ENCODE measurements at regions not wholly inside any gene's neighbourhood (a gene's known extent, or its start where the extent isn't known, plus 50 kb on each side); places are given as distances from the start of the nearest gene placed in this dataset.

GRCh38 chr13:47110141-47110540 is 213.3 kb upstream of the HTR2A start:
- intact Hi-C loops (cut with DNase I, micrococcal nuclease) = no loop called here
- H3K4me3 Mint-ChIP-seq = no peak overlapping the region
- H3K36me3 Mint-ChIP-seq (ENCODE audit: low read depth) = no peaks in the 10 kb centered on the region
- H3K27ac Mint-ChIP-seq = no peak overlapping the region
- peaks cover 8% of the 10 kb centered on the region for H3K4me1 Mint-ChIP-seq (ENCODE audit: low read depth)
- Histone ChIP-seq H3K9me3 (ENCODE audit: control insufficient read depth in 1 of 2, insufficient read depth in 1 of 2, low read length in 2 of 2) (no peaks in the 10 kb centered on the region), H3K4me3 (ENCODE audit: low read length) (no peak overlapping the region), H3K4me1 (ENCODE audit: insufficient read depth, low read length) (no peaks in the 10 kb centered on the region), H3K27ac (ENCODE audit: low read depth in 1 of 2, low read length in 2 of 2) (no peak overlapping the region), H3K27me3 (ENCODE audit: control insufficient read depth in 1 of 2, insufficient read depth in 2 of 2, low read length in 2 of 2) (no peaks in the 10 kb centered on the region), H3K36me3 (ENCODE audit: insufficient read depth, low read length) (no peaks in the 10 kb centered on the region)
- no peak for DNase-seq
- no peaks in the 10 kb centered on the region for H3K27me3 Mint-ChIP-seq
- CTCF ChIA-PET = no interaction called here
- POLR2A ChIA-PET = no interaction called here
- ATAC-seq (ENCODE audit: poor library complexity) = no peak
- no peaks in the 10 kb centered on the region for H3K9me3 Mint-ChIP-seq
- TF ChIP-seq, protein P1, sequence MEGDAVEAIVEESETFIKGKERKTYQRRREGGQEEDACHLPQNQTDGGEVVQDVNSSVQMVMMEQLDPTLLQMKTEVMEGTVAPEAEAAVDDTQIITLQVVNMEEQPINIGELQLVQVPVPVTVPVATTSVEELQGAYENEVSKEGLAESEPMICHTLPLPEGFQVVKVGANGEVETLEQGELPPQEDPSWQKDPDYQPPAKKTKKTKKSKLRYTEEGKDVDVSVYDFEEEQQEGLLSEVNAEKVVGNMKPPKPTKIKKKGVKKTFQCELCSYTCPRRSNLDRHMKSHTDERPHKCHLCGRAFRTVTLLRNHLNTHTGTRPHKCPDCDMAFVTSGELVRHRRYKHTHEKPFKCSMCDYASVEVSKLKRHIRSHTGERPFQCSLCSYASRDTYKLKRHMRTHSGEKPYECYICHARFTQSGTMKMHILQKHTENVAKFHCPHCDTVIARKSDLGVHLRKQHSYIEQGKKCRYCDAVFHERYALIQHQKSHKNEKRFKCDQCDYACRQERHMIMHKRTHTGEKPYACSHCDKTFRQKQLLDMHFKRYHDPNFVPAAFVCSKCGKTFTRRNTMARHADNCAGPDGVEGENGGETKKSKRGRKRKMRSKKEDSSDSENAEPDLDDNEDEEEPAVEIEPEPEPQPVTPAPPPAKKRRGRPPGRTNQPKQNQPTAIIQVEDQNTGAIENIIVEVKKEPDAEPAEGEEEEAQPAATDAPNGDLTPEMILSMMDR (IDR thresholded peaks at IDR 0.05) = no peak

DNA sequence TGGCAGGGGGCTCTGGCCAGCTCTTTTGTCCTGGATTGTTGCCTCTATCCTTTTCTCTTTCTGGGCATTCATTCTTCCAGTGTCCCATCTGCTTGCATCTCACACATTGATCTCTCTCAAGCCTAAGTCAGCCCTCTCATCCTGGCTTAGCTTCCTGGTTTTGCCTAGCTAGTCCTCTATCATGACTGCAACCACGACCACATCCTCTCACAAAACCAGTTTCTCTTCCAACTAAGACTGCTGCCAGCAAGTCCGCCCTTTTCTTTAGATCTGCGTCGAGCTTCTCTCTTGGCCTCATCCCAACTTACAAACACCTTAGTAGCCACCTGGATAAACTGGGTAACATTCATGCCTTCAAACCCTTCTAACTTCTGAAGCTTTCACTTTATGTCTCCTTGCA is 212.2 kb upstream of the HTR2A start:
- Histone ChIP-seq H3K9me3 (ENCODE audit: control insufficient read depth in 1 of 2, insufficient read depth in 1 of 2, low read length in 2 of 2) (no peaks in the 10 kb centered on the region), H3K27ac (ENCODE audit: low read depth in 1 of 2, low read length in 2 of 2) (no peak overlapping the region), H3K4me1 (ENCODE audit: insufficient read depth, low read length) (no peaks in the 10 kb centered on the region), H3K4me3 (ENCODE audit: low read length) (no peak overlapping the region), H3K27me3 (ENCODE audit: control insufficient read depth in 1 of 2, insufficient read depth in 2 of 2, low read length in 2 of 2) (no peaks in the 10 kb centered on the region), H3K36me3 (ENCODE audit: insufficient read depth, low read length) (no peaks in the 10 kb centered on the region)
- Mint-ChIP-seq H3K4me1 (ENCODE audit: low read depth) (peaks cover 8% of the 10 kb centered on the region), H3K27me3 (no peaks in the 10 kb centered on the region), H3K4me3 (peak overlapping the region; percentile 1), H3K36me3 (ENCODE audit: low read depth) (no peaks in the 10 kb centered on the region), H3K27ac (no peak overlapping the region), H3K9me3 (no peaks in the 10 kb centered on the region)
- ChIA-PET CTCF (no interaction called here), POLR2A (no interaction called here)
- DNase-seq = no peak
- intact Hi-C loops (cut with DNase I, micrococcal nuclease) = no loop called here
- TF ChIP-seq, protein P1 (IDR thresholded peaks at IDR 0.05) = no peak
- no peak for ATAC-seq (ENCODE audit: poor library complexity)

DNA sequence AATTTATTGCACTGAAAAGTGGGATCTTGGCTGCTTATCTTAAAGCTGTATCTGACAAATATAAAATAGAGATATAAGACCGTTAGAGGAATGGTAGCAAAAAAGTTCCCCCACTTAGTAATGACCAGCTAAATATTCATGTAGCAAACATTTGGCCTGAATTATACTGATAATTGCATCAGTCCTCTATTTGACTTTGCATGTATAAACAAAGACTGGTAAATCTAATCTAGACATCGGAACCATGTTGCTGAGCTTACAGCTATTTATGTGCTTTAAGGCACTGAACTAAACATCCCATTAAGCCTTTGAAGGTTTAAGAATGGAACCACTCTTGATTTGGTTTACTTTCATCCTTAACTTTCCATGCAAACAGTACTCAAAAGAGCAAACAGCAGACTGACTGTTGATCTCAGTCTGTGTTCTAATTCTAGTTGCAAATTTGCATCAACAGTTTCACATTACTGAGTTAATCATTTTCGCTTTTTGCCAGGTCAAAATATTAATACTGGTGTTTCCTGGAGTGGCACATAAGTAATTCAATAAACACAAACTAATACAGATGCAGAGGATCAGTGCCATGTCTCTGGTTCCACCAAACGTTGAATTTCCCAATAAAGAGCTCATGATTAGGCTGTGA is 203.5 kb upstream of the HTR2A start:
- ChIA-PET POLR2A (no interaction called here), CTCF (no interaction called here)
- Histone ChIP-seq H3K36me3 (ENCODE audit: insufficient read depth, low read length) (no peaks in the 10 kb centered on the region), H3K4me3 (ENCODE audit: low read length) (no peak overlapping the region), H3K4me1 (ENCODE audit: insufficient read depth, low read length) (no peaks in the 10 kb centered on the region), H3K9me3 (ENCODE audit: control insufficient read depth in 1 of 2, insufficient read depth in 1 of 2, low read length in 2 of 2) (no peaks in the 10 kb centered on the region), H3K27me3 (ENCODE audit: control insufficient read depth in 1 of 2, insufficient read depth in 2 of 2, low read length in 2 of 2) (no peaks in the 10 kb centered on the region), H3K27ac (ENCODE audit: low read depth in 1 of 2, low read length in 2 of 2) (no peak overlapping the region)
- no peaks in the 10 kb centered on the region for H3K4me1 Mint-ChIP-seq (ENCODE audit: low read depth)
- intact Hi-C loops (cut with DNase I, micrococcal nuclease) = no loop called here
- peaks cover 2% of the 10 kb centered on the region for H3K9me3 Mint-ChIP-seq
- peaks cover 9% of the 10 kb centered on the region for H3K27me3 Mint-ChIP-seq
- no peak overlapping the region for H3K4me3 Mint-ChIP-seq
- no peak overlapping the region for H3K27ac Mint-ChIP-seq
- no peaks in the 10 kb centered on the region for H3K36me3 Mint-ChIP-seq (ENCODE audit: low read depth)
- TF ChIP-seq, protein P1 (IDR thresholded peaks at IDR 0.05) = no peak
- DNase-seq (no peak), ATAC-seq (ENCODE audit: poor library complexity) (no peak)
